GM12865 (cell line): ENCODE measurements at regions not wholly inside any gene's neighbourhood (a gene's known extent, or its start where the extent isn't known, plus 50 kb on each side); places are given as distances from the start of the nearest gene placed in this dataset.

Experiments
- DNase-seq: peaks from one replicate; pipeline ENCODE4 v3.0.0; 2010; ENCODE audit warnings: low read depth
- H3K4me3 ChIP-seq: 2 replicates; pipeline ENCODE4 v1.5.1; 2011; ENCODE audit warnings: mild to moderate bottlenecking, low read depth, low read length, control low read depth
- TF ChIP-seq, protein P1 (sequence below): IDR thresholded peaks from 2 replicates; pipeline ENCODE4 v1.5.1; 2011; ENCODE audit warnings: low read length, control low read depth, low read depth, inconsistent platforms; ENCODE audit not compliant: insufficient read depth; ENCODE audit errors: missing control alignments

DNA sequence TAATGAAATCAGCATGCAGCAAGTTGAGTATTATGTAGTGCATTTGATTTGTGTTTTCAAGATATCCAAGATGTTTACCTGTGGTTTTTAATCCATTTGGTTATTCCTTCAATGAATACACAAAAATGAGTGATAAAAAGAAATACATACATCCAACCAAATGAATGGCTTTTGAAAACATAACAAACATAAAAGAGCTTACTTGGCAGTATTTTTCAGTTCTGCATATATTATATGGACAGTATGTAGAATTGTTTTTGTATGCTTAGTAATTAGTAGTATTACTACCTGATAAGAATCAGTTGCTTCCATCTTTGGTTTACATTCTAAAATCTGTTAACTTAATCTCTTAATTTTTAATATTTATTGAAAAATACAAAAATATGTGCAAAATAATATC lies 908.9 kb upstream of the AGA start:
- H3K4me3 ChIP-seq = no peak overlapping the region
- TF ChIP-seq, protein P1, sequence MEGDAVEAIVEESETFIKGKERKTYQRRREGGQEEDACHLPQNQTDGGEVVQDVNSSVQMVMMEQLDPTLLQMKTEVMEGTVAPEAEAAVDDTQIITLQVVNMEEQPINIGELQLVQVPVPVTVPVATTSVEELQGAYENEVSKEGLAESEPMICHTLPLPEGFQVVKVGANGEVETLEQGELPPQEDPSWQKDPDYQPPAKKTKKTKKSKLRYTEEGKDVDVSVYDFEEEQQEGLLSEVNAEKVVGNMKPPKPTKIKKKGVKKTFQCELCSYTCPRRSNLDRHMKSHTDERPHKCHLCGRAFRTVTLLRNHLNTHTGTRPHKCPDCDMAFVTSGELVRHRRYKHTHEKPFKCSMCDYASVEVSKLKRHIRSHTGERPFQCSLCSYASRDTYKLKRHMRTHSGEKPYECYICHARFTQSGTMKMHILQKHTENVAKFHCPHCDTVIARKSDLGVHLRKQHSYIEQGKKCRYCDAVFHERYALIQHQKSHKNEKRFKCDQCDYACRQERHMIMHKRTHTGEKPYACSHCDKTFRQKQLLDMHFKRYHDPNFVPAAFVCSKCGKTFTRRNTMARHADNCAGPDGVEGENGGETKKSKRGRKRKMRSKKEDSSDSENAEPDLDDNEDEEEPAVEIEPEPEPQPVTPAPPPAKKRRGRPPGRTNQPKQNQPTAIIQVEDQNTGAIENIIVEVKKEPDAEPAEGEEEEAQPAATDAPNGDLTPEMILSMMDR = no peak
- no peak for DNase-seq

DNA sequence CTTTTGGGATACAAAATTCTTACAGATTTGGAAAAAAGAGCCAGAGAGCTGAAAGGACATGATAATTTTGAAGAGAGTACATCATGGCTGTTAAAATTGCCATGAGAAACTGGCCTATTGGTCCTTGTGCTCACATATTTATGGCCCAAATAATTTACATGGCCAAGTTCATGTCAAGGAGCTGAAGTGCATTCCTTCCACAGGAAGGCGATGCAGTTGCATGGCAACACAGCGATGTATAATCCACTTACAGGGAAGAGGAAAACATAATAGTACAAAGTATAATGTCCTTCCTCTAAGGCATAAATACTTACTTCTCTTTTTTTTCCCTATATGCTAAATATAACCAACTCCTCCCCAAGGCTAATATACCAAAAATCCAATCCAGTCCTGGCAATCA lies 914.5 kb upstream of the AGA start:
- TF ChIP-seq, protein P1 = no peak
- H3K4me3 ChIP-seq = no peak overlapping the region
- no peak for DNase-seq

DNA sequence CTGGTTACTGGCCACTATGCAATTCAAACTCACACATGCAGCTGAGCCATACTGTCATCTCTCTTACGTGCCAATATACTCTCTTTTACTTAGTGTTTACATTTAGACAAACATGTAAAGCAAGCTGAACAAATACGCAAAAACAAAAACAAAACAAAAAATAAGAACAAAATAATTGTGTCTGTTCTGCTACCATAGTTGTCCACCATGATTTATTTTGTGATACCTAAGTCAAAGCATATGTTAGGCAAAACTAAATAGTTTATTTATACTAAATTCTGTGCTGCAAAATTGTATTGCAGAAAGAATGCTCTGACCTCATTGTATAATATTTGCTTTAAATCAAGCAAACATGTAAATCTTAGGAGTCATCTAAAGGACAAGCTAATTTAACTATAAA lies 943.2 kb upstream of the AGA start:
- TF ChIP-seq, protein P1 = no peak
- no peak overlapping the region for H3K4me3 ChIP-seq
- DNase-seq = no peak

DNA sequence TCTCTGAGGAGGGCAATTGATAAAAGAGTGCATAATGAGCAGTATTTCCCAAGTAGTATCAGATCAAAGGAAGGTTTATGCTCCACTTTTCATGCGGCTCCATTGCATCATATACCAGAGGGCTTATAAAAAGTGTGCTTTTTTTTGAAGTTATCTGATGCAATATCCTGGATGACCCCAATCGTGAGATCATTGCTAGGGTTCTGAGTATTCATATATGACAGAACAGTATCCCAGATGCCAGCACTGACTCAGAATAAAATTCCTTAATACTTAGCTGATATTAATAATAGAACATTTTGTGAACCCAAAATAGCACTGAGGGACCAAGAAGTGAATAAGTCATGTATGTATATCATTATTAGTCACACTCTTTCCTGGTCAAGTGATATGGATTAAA lies 945.5 kb upstream of the AGA start:
- no peak for DNase-seq
- H3K4me3 ChIP-seq = no peak overlapping the region
- TF ChIP-seq, protein P1 = no peak

DNA sequence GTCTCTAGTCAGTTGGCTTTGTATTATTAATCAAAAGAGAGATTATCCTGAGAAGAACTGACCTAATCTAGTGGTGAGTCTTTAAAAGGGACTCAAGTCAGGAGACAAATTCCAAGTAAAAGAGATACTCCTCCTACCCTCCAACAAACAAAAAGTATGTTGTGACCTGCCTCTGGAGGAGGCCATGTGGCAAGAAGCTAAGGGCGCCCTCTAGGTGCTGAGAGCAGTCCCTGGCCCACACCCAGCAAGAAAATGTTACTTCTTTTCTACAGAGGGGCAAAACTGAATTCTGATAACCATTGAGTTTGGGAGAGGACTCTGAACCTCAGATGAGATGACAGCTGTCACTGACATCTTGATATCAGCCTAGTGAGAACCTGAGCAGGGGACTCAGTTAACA lies 953.6 kb upstream of the AGA start:
- no peak overlapping the region for H3K4me3 ChIP-seq
- DNase-seq = no peak
- TF ChIP-seq, protein P1 = no peak

DNA sequence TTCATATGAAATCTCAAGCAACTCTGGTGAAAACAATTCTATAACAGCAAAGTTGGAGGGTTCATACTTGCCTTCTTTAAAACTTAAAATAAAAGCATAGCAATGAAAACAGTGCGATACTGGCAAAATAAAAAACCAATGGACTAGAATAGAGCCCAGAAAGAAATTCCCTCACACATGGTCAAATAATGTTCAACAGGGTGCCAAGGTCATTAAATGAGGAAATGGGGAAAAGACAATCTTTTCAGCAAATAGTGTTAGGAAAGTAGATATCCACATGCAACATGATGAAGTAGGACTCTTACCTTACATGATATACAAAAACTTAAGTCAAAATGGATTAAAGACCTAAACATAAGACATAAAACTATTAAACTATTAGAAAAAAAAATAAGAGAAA lies 970.2 kb upstream of the AGA start:
- DNase-seq = no peak
- H3K4me3 ChIP-seq = no peak overlapping the region
- TF ChIP-seq, protein P1 = no peak

DNA sequence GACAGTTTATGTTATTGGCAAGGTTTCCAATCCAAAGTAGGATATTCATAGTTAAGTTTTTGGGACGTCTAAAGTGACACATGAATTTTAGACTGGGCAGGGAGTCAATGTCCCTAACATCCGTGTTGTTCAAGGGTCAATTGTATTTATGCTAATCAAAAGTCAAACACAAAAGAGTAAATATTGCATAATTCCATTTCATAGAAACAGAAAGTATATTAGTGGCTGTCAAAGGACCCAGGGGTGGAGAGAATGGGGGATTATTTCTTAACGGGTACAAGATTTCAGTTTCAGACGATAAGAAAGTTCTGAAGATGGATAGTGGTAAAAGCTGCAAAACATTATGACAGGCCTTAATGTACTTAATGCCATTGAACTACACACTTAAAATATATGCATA lies 971.8 kb upstream of the AGA start:
- H3K4me3 ChIP-seq = no peak overlapping the region
- DNase-seq = no peak
- TF ChIP-seq, protein P1 = no peak
